HG02981 (cell line): ENCODE measurements at regions not wholly inside any gene's neighbourhood (a gene's known extent, or its start where the extent isn't known, plus 50 kb on each side); places are given as distances from the start of the nearest gene placed in this dataset.
"Not testable (repeated sequence)": the region's sequence is repeated elsewhere in the genome, so short reads cannot be mapped to it uniquely, and the experiment has no call there.

Experiments
- ATAC-seq: cut with Tn5 transposase; IDR thresholded peaks from one replicate; pipeline ENCODE4 v1.9.1; 2021; ENCODE audit warnings: mild to moderate bottlenecking, moderate library complexity; ENCODE audit not compliant: unreplicated experiment

GRCh38 chr4:82248903-82249632 lies 124.7 kb downstream of the HNRNPD start:
- ATAC-seq = no peak

- ATAC-seq = no peak
These were observed 126.2 kb downstream of the HNRNPD start for GRCh38 chr4:82247629-82248028.

GRCh38 chr4:82247171-82247570 lies 126.6 kb downstream of the HNRNPD start:
- ATAC-seq = no peak

- no peak for ATAC-seq
These were observed 132.3 kb downstream of the HNRNPD start for GRCh38 chr4:82241534-82241933.

GRCh38 chr4:82240410-82240809 lies 133.4 kb downstream of the HNRNPD start:
- ATAC-seq = no peak

- ATAC-seq = not testable (repeated sequence)
These were observed 136.6 kb downstream of the HNRNPD start for GRCh38 chr4:82237142-82237541.

GRCh38 chr4:82235346-82235745 lies 138.4 kb downstream of the HNRNPD start:
- ATAC-seq = no peak

GRCh38 chr4:82232891-82233290 lies 140.9 kb downstream of the HNRNPD start:
- ATAC-seq = no peak

- no peak for ATAC-seq
These were observed 142.0 kb downstream of the HNRNPD start for GRCh38 chr4:82231806-82232205.

GRCh38 chr4:82230306-82230705 lies 143.5 kb downstream of the HNRNPD start:
- no peak for ATAC-seq

GRCh38 chr4:82225030-82225429 lies 148.8 kb downstream of the HNRNPD start:
- ATAC-seq = no peak

GRCh38 chr4:82223715-82224114 lies 150.1 kb downstream of the HNRNPD start:
- ATAC-seq = peak; percentile 68

- no peak for ATAC-seq
These were observed 154.4 kb downstream of the HNRNPD start for GRCh38 chr4:82219346-82219745.

- ATAC-seq = no peak
These were observed 155.6 kb downstream of the HNRNPD start for GRCh38 chr4:82217986-82218715.

GRCh38 chr4:82216219-82216618 lies 157.6 kb downstream of the HNRNPD start:
- ATAC-seq = no peak

- no peak for ATAC-seq
These were observed 158.0 kb downstream of the HNRNPD start for GRCh38 chr4:82215800-82216199.

GRCh38 chr4:82215039-82215438 lies 158.8 kb downstream of the HNRNPD start:
- ATAC-seq = no peak

- ATAC-seq = no peak
These were observed 160.0 kb downstream of the HNRNPD start for GRCh38 chr4:82213485-82214417.

- ATAC-seq = no peak
These were observed 171.8 kb downstream of the HNRNPD start for GRCh38 chr4:82201805-82202641.

GRCh38 chr4:82201303-82201702 lies 172.5 kb downstream of the HNRNPD start:
- no peak for ATAC-seq
